Spleen (tissue), 11 donors: ENCODE measurements at regions not wholly inside any gene's neighbourhood (a gene's known extent, or its start where the extent isn't known, plus 50 kb on each side); places are given as distances from the start of the nearest gene placed in this dataset.

Experiments used
- DNase-seq: peaks from one replicate; pipeline ENCODE4 v3.0.0-alpha.2; 2020
- H3K27ac ChIP-seq, 8 donors: fragments of 200-600 bp; sonication (generic) in 7 of 8; 1 replicate in 4 of 8; 2 replicates in 4 of 8; pipeline versions ENCODE4 v1.5.0 to v1.8.0; 2016 to 2021; ENCODE audit warnings: inconsistent platforms in 4 of 8, mild to moderate bottlenecking in 4 of 8, moderate library complexity in 1 of 8
- H3K27me3 ChIP-seq, 7 donors: fragments of 200-600 bp; sonication (generic) in 6 of 7; replicated peaks in 1 of 7; 1 replicate in 4 of 7; 2 replicates in 3 of 7; pipeline versions ENCODE4 v1.5.0 to v1.8.0; 2016 to 2021; ENCODE audit warnings: inconsistent platforms in 3 of 7, mild to moderate bottlenecking in 1 of 7
- H3K36me3 ChIP-seq, 6 donors: fragments of 200-600 bp; sonication (generic) in 5 of 6; 1 replicate in 4 of 6; 2 replicates in 2 of 6; pipeline versions ENCODE4 v1.5.0 to v1.8.0; 2016 to 2021; ENCODE audit warnings: inconsistent platforms in 2 of 6
- H3K4me1 ChIP-seq, 6 donors: fragments of 200-600 bp; sonication (generic) in 5 of 6; 1 replicate in 3 of 6; 2 replicates in 3 of 6; pipeline versions ENCODE4 v1.5.0 to v1.8.0; 2016 to 2021; ENCODE audit warnings: inconsistent platforms in 3 of 6
- H3K4me3 ChIP-seq, 8 donors: fragments of 200-600 bp; sonication (generic) in 7 of 8; 1 replicate in 4 of 8; 2 replicates in 4 of 8; pipeline versions ENCODE4 v1.5.0 to v1.8.0; 2016 to 2021; ENCODE audit warnings: inconsistent platforms in 4 of 8, mild to moderate bottlenecking in 4 of 8, moderate library complexity in 2 of 8
- H3K9me3 ChIP-seq, 8 donors: fragments of 200-600 bp; sonication (generic) in 7 of 8; 1 replicate in 4 of 8; 2 replicates in 4 of 8; pipeline versions ENCODE4 v1.5.0 to v1.8.0; 2016 to 2021; ENCODE audit warnings: inconsistent platforms in 4 of 8
- CTCF ChIP-seq, 11 experiments: fragments of 200-600 bp in 7 of 11; fragments of 450-650 bp in 4 of 11; sonication (generic) in 4 of 11; IDR thresholded peaks in 8 of 11; conservative IDR thresholded peaks in 3 of 11; 1 replicate in 7 of 11; 2 replicates in 4 of 11; pipeline versions ENCODE4 v1.4.0 to v1.8.0; 2016 to 2021; ENCODE audit warnings: antibody characterized with exemption in 11 of 11, inconsistent platforms in 4 of 11, mild to moderate bottlenecking in 1 of 11
- POLR2A ChIP-seq, 3 donors: fragments of 450-650 bp; IDR thresholded peaks; one replicate each; pipeline ENCODE4 v1.5.1; 2017; ENCODE audit warnings: antibody characterized with exemption in 3 of 3, mild to moderate bottlenecking in 1 of 3
- POLR2AphosphoS5 ChIP-seq, 3 donors: sonication (generic); formaldehyde crosslinking; IDR thresholded peaks; one replicate each; pipeline ENCODE4 v1.5.1; 2017; ENCODE audit warnings: antibody characterized with exemption in 3 of 3
- WGBS, 5 donors: extraction: QIAGEN DNeasy Blood & Tissue Kit in 3 of 5; methylation state at CpG; one replicate each; pipeline versions ENCODE4 v1.1.5 to v1.1.7; 2013 to 2018; 5-methylcytosine and 5-hydroxymethylcytosine counted together
- intact Hi-C: fragments of 100-400 bp; cut with DNase I; formaldehyde crosslinking; loops from one replicate; pipeline ENCODE4 v1.15.0; 2023; ENCODE audit warnings: low total_unique reads
- donor health status: healthy with polysubstance abuse.
- donor health status: DM: no; HTN: no; CAD: no; lungs with moderate emphysema.
- donor health status: DM: no; HTN: no; CAD: no.
- donor health status: Bipolar disorder and iron deficiency.
- donor health status: healthy.
- donor health status: DM: no; HTN: no; CAD: no.
- donor health status: DM: yes; HTN: yes; CAD: no.

GRCh38 chr6:137767911-137768690 lies 99.0 kb upstream of the TNFAIP3 start:
- TF ChIP-seq POLR2AphosphoS5 (IDR thresholded peaks at IDR 0.05) (no peak), POLR2A (IDR thresholded peaks at IDR 0.05) (no peak), CTCF (IDR thresholded peaks at IDR 0.05 in 8 of 11, conservative IDR thresholded peaks at IDR 0.05 in 3 of 11) (no peak)
- 32 to 37% (median 33%) methylated on average over 5 of the region's 5 CpGs for WGBS, 5 donors
- H3K4me3 ChIP-seq, result no peak overlapping the region
- DNase-seq, result no peak
- no peaks in the 10 kb centered on the region for H3K27me3 ChIP-seq
- peak overlapping the region in 7 of 8 donors; percentile 24 to 82 (median 63) for H3K27ac ChIP-seq
- no peaks in the 10 kb centered on the region for H3K36me3 ChIP-seq
- intact Hi-C loops, result no loop called here
- H3K9me3 ChIP-seq, result peaks cover 0 to 5% (median 0%) of the 10 kb centered on the region in 8 donors
- H3K4me1 ChIP-seq, result peaks cover 0 to 27% (median 15%) of the 10 kb centered on the region in 6 donors

- Histone ChIP-seq H3K27ac (peak overlapping the region in 6 of 8 donors; percentile 8 to 82 (median 68)), H3K4me1 (peaks cover 0 to 33% (median 15%) of the 10 kb centered on the region in 6 donors)
Observed at GRCh38 chr6:137768935-137769334, 98.1 kb upstream of the TNFAIP3 start.

GRCh38 chr6:137769797-137770362 lies 97.2 kb upstream of the TNFAIP3 start:
- peaks cover 0 to 39% (median 15%) of the 10 kb centered on the region in 6 donors for H3K4me1 ChIP-seq
- no peak for TF ChIP-seq POLR2AphosphoS5 (IDR thresholded peaks at IDR 0.05)
- no peak for TF ChIP-seq CTCF (IDR thresholded peaks at IDR 0.05 in 8 of 11, conservative IDR thresholded peaks at IDR 0.05 in 3 of 11)
- TF ChIP-seq POLR2A (IDR thresholded peaks at IDR 0.05), result no peak
- DNase-seq, result no peak
- H3K27me3 ChIP-seq, result no peaks in the 10 kb centered on the region
- intact Hi-C loops, result no loop called here
- peaks cover 0 to 5% (median 0%) of the 10 kb centered on the region in 8 donors for H3K9me3 ChIP-seq
- H3K27ac ChIP-seq, result peak overlapping the region in 1 of 8 donors; percentile 82
- no peaks in the 10 kb centered on the region for H3K36me3 ChIP-seq
- H3K4me3 ChIP-seq, result no peak overlapping the region
- 83 to 88% (median 86%) methylated on average over 6 of the region's 6 CpGs for WGBS, 5 donors

More at GRCh38 chr6:137768935-137769334, 98.1 kb upstream of the TNFAIP3 start:
- DNase-seq, result no peak
- no peak overlapping the region for H3K4me3 ChIP-seq
- WGBS, 5 donors, result 88 to 100% (median 96%) methylated on average over 1 of the region's 1 CpG
- TF ChIP-seq POLR2A (IDR thresholded peaks at IDR 0.05), result no peak
- no peak for TF ChIP-seq POLR2AphosphoS5 (IDR thresholded peaks at IDR 0.05)
- TF ChIP-seq CTCF (IDR thresholded peaks at IDR 0.05 in 8 of 11, conservative IDR thresholded peaks at IDR 0.05 in 3 of 11), result no peak
- no peaks in the 10 kb centered on the region for H3K36me3 ChIP-seq
- peaks cover 0 to 5% (median 0%) of the 10 kb centered on the region in 8 donors for H3K9me3 ChIP-seq
- intact Hi-C loops, result no loop called here
- H3K27me3 ChIP-seq, result no peaks in the 10 kb centered on the region
